GM18498 (cell line): ENCODE measurements at regions not wholly inside any gene's neighbourhood (a gene's known extent, or its start where the extent isn't known, plus 50 kb on each side); places are given as distances from the start of the nearest gene placed in this dataset.

Source experiments
- ATAC-seq: cut with Tn5 transposase; IDR thresholded peaks from one replicate; pipeline ENCODE4 v1.9.1; 2021; ENCODE audit warnings: mild to moderate bottlenecking, moderate library complexity; ENCODE audit not compliant: unreplicated experiment

DNA sequence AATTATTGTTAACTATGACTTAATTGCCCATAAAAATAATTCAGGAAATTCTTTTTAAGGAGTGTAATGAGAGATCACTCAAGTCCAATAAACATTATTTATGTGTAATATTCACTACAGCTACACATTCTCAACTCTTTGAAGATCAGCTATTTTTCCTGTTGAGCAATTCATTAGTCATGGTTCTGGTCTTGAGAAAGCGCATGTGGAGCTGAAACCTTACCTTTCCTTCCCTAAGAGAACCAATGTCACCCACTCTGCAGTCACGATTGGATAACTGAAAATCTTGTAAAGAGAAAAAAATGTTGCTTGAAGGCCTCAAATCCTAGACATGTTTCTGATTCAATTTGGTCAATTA is 736.9 kb upstream of the MARCKS start:
- no peak for ATAC-seq

DNA sequence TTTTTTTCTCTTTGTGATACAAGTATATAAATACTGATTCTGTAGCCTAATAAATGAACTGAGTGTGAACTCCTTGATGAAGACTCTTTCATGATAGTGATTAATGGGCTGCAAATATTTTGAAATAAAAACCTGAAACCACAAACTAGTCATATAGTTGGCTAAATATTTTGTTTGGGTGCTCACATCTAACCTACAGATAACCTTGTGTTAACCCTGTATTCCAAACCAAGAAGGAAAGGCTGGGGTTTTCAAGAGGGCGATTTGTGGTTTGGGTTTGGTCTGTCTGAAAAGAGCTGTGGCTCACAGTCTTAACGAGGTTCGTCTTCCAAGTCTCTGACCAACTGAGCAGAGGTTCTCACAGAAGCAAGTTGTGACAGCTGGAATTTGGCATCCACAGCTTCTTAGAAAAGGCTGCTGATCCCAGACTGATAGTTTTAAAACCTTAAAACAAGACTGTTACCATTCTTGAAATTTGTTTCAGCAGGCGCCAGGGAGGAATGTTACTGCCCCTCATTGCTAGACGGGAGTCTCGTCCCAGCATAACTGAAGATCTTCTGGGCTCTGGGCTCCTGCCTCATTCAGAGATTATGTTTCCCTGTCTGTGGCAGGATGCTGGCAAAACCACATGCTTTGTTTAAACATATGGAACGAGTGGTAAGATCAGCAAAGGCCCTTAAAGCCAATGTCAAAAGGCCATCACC is 736.4 kb upstream of the MARCKS start:
- no peak for ATAC-seq

DNA sequence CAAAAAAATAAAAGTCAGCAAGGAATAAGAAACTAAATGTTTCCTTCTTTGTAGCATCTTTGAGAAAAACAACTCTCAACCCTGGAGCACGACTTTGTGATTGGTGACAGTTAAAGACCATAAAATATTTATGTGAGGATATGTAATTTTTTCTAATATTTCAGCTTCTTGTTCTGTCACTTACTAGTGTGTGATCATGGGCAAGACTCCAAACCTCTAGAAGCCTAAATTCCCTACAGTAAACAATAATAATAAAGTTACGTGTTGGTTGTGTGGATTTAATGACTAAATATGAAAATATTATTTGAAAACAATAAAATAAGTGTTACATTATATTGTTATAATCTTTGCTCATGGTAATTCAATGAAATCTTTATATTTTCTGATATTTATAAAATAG is 735.6 kb upstream of the MARCKS start:
- no peak for ATAC-seq

DNA sequence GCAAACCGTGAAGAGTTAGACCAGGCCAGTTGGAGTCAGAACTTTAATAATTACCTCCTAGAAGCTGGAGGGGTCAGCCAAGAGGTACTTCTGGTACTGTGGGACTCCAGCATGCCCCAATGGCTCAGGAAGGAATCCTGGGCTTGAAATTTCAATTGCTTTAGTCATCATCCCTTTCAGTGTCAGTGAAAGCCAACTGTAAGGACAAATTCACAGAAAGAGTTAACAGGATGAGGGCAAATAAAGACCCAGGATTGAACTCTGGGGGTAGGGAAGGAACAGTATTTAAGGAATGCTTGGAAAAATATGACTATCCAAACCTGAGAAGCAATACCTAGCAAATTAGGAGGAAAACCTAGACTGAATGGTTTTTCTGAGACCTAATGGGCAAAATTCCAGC is 735.1 kb upstream of the MARCKS start:
- no peak for ATAC-seq

DNA sequence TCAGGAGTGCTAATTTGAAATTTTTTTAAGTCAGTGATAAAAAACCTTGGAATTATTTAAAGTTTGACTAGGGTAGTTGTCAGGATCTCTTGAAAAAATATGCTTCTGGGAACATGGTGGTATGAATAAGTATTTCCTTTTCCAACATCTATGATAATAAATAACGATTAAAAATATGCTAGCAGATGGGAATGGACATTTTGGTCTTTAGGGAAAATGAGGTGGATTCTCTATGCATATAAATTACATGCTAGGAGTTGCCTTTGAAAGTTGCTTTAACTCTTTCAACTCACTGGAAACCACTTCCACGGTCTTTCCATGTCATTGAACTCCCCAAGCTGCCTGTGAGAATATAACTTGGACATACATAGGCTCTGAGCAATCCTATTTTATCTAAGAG is 731.5 kb upstream of the MARCKS start:
- ATAC-seq, result no peak

DNA sequence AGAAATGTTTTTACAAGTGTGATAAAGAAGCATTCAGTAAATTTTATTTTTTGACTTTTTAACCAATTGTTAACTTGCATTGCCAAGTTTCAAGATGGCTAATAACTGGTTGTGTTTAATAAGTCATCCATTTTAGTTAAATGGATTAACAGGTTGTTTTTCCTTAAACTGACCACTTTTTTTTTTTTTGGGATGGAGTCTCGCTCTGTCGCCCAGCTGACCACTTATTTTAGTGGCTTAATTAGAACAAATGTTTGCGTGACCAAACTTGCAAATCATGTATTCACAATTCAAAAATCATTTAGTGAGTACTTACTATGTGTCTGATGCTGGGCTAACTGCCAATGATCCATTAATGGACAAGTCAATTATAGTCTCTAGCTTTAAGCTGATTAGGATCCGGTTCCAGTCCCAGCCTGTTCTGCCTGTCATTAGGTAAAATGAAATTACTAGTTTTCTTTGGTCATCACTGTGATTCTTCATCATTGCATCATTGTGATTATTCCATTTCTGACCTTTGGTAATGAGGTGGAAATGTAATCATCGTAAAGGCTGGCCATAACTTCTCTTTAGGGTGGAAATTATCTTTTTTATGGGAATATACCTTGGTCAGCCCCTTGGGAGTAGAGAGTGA is 729.2 kb upstream of the MARCKS start:
- no peak for ATAC-seq

DNA sequence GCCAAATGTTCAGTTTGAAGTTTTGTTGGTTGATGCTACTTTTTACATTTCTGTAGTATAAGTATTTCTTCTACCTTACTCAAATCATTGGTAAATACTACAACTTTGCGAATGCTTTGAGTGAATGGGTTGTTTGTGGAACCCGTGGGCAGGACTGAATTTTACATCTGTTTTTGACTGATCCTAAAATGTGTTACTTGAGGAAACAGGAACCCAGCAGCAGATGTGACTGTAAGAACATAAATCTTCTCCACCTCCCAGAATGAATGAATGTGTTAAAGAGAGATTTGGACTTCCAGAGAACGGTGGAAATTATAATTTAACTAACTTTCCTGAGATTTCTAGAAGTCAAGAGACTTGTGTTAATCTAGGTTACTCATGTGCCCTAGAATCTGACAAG is 728.5 kb upstream of the MARCKS start:
- ATAC-seq, result no peak

DNA sequence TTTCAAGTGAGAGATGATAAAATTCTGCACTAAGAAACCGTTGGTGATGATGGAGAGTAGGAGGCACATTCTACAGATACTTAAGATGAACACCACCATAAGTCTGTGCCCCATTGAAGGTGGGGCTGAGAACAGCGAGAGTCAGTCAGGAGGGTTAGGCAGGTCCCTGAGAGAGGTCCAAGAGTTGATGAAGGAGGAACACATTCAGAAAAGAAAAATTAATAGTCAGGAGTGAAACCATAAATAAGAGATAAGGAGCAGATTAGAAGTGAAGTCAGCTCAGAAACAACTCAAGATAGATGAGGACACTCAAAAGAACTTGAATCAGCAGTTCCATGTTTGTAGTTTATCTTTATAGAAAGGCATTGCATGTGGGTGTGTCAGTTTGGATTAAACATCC is 727.2 kb upstream of the MARCKS start:
- no peak for ATAC-seq

DNA sequence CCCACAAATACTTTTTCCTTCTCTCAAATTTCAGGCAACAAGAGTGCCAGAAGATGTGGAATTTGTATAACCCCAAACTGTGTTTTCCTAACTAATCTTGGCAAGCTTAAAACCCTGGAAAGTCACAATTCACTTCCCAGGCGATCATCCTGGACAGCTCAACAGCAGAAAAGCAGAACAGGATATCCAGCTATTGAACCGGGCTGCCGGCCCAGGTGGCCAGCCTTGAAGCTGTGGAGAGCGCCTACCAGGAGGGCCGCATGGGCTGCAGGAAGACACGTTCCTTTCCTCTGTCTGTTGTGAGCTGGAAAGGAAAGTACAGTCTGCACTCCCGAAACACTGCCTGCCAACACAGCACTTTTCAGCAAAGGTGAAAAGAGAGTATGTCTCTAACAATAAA is 719.7 kb upstream of the MARCKS start:
- ATAC-seq, result no peak

DNA sequence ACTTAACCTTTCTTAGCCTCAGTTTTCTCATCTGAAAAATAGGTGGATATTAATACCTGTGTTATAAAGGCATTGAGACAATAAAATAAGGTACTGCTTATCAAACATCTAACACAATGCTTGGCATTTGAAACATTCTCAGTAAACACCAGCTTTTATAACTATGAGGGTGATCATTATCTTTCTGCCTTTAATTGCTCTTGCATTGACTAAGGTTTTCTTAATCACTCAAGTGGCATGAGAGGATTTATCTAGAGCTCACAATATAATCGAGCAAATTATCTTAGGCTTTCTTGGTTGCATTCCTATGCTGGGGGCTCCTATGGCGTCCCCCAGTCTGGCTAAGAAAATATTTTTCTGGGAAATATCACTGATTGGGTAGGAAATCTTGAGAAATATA is 716.4 kb upstream of the MARCKS start:
- ATAC-seq, result no peak

DNA sequence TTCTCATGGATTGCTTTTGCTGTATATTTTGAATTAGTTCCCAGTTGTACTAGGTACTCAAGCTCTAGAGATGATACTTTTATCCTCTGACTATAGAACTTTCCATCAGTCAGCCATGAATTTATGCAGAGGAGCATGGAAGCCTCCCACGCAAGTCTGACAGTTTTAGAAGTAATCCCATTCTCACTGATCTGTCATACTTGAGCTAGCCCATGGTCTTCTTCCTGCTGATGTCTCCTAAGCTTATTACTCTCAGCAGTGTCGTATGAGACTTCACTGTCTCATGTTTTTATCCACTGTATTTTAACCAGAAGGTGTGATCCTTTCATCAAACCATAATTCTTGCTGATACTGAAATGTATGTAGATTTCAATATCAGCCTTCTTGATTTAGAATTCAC is 715.2 kb upstream of the MARCKS start:
- ATAC-seq, result no peak

DNA sequence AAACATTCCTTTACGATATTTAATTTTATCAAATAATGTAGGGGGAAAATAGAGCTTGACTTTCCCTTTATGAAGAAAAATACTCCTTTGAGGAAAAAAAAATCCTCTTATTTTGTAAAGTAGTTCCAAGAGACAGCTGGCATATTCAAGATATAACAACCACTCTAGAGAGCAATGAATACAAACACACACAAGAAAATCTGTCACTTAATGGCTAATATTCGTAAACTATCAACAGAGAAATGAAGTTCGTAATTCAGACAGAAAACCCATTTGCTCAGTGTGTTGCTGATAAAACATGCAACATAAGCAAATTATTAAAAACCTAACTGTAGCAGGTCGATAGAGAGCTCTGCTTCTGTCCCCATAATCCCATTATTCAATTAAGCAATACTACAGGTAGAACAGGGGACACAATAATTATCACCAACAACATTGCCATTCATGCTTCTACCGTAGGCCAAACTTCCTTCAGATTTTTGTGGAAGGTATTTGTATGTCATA is 714.4 kb upstream of the MARCKS start:
- no peak for ATAC-seq

DNA sequence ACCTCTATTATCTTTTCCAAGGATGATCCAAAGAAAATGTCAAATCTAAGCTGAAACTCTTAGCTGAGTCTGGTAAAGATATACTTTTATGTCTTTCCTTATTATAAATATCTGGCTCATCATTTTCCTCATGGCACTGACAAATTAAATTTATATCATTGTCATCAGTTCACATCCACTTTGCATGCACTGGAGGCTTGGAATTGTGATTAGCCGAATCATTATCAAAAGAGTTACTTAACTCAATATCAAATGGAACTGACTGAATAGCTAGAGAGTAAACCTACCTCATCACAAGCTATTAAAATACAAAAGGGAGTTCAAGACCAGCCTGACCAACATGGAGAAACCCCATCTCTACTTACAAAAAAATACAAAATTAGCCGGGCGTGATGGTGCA is 713.9 kb upstream of the MARCKS start:
- no peak for ATAC-seq

DNA sequence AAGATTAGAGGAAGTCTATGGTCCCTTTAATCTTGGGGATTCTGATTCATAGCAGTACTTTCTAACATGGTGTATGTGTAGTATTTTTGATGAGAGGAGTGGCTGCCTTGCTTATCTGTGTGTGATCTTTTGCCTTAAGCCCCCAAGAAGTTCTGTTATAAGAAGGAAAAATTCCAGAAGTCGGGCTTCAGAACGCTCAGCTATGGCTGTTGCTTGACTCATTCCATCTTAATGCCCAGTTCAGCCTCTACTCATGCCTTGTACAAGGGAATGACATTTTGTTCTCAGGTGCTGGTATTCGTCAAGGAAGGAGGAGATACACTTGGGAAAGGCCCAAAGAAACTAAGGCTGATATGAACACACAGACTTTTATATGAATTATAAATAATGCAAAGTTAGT is 713.0 kb upstream of the MARCKS start:
- ATAC-seq, result no peak

DNA sequence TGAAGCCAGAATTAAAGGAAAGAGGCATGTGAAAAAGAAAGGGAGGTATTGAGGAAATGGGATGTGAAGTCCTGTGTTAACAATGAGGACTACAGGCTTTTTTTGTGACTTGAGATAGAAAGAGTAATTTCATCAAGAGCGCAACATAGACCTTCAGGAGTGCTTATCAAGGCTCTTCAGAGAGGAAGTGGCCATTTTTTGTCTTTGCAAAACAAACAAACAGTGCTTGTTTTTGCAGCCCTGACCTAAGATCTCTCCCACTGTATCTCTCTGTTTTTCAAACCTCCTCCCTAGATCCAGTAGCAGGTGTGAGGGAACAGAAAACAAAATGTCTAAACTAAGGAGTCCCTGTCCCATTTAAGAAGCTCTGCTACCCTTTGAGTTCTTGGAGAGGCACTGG is 710.3 kb upstream of the MARCKS start:
- ATAC-seq, result no peak

DNA sequence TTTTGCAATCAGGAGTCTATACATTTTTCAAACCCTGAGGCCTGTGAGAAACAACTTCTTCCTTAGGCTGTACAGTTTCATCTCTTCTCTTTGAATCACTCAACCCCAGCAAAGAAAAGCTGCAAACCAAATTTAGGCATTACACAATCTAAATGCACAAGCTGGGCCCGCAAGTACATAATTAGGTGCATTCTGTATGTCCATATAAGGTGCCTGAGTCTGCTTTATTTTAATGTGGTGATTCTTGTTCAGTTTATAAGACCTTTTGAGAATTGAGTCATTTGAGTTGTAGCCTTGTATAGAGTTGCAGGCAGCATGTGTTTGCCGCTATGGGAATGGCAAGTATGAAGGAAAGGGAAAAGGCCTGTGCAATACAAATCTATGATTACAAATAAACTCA is 709.6 kb upstream of the MARCKS start:
- no peak for ATAC-seq

DNA sequence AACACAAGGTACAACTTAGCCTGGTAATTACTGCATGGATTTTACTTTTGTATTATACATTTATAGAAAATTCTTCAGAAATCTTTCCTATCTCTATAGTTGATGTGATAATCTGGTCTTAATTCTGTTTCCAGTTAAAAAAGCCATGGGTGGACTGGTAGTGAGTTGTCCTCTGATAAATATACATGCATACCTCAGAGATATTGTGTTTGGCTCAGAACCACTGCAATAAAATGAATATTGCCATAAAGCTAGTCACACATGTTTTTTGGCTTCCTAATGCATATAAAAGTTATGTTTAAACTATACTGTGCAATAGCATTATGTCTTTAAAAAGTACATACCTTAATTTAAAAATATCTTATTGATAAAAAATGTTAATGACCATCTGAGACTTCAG is 708.6 kb upstream of the MARCKS start:
- no peak for ATAC-seq

DNA sequence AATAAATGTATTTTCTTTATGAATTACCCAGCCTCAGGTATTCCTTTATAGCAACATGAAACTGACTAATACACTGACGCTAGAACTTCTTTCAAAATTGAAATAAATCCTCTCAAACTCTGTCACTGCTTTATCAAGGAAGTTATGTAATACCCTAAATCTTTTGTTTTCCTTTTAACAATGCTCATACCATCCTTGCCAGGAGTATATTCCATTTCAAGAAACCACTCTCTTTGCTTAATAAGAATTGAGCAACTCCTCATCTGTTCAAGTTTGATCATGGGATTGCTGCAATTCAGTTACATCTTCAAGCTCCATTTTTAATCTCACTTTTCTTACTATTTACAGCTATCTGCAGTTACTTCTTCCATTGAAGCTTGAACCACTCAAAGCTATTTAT is 707.6 kb upstream of the MARCKS start:
- no peak for ATAC-seq

DNA sequence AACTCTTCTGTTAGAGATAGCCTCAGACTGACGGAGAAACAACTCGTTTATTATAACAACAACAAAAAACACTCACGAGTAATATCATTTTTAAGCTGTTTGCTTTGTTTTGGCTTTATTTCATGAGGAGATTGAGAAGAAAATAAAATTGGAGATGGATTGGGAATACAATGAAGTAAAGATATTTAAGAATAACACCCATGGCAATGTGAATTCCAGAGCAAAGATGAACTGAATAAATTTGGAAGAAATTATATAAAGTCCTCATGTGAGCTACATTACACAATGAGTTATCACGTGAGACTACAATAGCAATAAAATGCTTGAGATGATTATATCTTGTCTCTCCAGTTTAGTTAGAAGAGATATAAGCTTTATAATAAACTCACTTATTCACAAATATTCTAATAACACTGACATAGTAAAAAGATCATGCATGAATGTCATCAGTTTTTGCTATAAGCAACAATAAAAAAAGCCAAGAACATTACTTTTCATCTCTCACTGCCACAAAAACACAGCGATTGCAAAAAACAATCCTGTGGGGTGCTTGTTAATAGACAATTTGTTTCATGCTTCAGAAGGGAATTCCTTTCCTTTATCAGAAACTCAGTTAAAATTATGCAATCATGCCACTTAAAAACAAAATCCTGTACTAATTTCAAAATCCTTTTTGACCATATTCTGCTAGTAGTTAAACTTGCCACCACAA is 696.7 kb upstream of the MARCKS start:
- ATAC-seq, result no peak

DNA sequence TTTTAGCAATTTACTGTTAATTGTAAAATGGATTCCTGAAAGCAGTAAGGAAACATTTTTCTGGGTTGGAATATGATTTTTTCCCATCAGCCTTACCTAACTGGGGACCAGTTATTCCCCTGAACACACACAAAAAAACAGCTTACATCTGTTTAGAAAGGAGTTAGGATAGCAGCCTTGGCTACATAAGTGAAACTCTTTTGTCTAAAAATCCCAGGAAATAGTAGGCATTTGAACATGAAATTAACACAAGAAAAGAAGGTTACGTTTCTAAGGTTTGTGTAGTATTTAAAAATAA is 696.2 kb upstream of the MARCKS start:
- ATAC-seq, result no peak

DNA sequence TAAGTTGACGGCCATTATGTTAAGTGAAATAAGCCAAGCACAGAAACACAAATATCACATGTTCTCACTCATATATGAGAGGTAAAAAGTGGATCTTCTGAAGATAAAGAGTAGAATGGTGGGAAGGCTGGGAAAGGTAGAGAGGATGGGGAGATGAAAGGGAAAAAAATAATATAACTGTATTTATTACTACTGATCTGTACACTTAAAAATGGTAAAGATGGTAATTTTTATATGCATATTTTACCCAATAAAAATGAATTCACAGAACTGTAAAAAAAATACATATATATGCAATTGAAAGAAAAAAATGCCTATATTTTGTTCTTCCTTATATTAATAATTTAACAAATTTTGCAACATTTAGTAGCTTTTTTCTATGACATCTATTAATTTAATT is 694.4 kb upstream of the MARCKS start:
- no peak for ATAC-seq

DNA sequence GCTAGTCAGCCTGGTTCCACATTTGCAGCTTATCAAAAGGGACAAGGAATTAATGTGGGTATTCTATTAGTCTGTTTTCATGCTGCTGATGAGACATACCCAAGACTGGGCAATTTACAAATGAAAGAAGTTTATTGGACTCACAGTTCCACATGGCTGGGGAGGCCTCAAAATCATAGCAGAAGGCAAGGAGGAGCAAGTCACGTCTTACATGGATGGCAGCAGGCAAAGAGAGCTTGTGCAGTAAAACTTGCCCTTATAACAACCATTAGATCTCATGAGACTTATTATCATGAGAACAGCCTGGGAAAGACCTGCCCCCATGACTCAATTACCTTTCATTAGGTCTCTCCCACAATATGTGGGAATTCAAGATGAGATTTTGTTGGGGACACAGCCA is 689.1 kb upstream of the MARCKS start:
- no peak for ATAC-seq

DNA sequence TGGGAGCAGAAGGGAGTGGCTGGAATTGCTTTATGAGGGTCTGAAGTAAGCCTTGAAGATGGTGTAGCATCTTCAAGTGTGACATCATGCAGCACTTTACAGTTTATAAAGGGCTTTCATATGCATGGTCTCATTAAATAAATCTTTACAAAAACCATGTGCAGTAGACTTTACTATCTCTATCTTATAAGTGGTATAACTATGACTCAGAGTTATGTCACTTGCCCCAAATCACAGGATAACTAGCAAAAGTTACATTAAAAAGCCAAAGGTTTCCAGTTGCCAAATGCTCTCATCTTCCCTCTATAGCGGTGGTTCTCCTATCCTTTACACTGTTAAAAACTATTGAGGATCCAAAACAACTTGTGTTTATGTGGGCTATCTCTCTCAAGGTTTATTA is 687.7 kb upstream of the MARCKS start:
- no peak for ATAC-seq
